ENCODE measurements at regions not wholly inside any gene's neighbourhood (a gene's known extent, or its start where the extent isn't known, plus 50 kb on each side); places are given as distances from the start of the nearest gene placed in this dataset.
"Not testable (repeated sequence)": the region's sequence is repeated elsewhere in the genome, so short reads cannot be mapped to it uniquely, and the experiment has no call there.

DNA sequence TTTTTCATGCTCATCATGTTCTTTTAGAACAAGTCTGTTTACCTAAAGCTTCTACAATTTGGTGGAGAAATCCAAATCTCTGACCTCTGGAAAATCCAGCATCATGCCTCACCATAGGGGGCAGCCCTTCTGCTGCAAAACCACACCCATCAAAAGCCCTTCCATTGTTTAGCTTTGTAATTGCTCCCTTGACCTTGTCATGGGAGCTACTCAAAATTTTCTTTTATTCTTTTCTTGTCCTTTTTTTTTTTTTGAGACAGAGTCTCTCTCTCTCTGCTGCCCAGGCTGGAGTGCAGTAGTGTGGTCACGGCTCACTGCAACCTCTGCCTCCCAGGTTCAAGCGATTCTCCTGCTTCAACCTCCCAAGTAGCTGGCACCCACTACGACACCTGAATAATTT, 234.4 kb downstream of the NEBL start:
- no peak for DNase-seq
- intact Hi-C loops (cut with DNase I): no loop called here

DNA sequence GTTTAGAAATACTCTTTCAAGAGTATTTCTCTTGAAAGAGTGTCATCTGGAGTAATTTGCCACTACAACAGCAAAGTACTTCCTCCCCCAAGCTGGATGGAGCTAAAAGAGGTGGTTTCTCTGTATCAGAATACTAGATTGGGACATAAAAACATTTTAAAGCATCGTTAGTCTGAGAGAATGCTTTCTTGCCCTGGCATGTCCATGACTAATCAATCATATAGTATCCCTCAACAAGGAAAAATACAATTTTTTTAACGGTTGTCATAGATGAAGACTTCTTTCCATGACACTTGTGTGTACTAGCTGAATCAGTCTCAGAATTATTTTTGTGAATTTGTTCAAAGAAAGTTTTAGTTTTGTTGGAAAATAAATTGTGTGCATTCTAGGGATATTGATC, 237.9 kb downstream of the NEBL start:
- no peak for DNase-seq
- intact Hi-C loops (cut with DNase I): no loop called here

DNA sequence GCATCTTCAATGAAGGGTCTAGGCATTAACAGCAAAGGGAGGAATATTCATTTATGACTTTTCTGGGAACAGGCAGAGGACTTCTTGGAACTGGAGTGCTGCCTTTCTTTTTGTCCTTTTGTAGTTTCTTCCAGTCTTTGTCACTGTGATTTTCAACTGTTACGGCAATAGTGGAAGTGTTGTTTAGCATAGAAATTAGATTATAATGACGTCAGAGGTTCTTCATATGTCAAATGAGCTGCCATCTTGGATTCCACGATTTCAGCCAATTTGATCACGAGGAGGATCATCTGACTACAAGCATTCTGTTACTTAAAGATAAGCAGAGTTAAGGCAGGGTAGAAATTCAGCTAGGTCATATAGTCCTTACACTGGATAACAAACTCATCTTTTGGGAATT, 239.0 kb downstream of the NEBL start:
- intact Hi-C loops (cut with DNase I): no loop called here
- no peak for DNase-seq

DNA sequence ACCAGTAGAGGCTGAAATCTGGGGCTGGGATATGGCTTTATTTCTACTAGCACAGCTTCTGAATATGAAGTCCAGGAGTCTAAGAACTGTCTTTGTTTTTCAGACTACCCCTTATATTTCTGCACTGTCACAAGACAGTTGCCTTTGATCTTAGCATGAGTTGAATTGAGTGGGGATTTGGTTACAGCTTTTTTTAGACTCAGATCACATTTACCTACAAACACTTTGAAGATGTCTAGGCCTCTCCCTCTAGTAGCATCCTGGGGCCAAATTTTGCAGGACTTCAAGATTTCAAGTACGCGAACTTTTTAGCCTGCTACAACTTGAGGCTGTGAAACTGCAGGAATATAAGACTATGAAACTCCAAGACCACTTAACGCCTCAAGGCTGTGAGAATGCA, 240.2 kb downstream of the NEBL start:
- no peak for DNase-seq
- intact Hi-C loops (cut with DNase I): no loop called here

DNA sequence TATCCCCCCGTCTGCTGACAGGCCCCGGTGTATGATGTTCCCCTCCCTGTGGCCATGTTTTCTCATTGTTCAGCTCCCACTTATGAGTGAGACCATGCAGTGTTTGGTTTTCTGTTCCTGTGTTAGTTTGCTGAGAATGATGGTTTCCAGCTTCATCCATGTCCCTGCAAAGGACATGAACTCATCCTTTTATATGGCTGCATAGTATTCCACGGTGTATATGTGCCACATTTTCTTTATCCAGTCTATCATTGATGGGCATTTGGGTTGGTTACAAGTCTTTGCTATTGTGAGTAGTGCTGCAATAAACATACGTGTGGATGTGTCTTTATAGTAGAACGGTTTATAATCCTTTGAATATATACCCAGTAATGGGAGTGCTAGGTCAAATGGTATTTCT, 244.7 kb downstream of the NEBL start:
- DNase-seq; intact Hi-C loops (cut with DNase I): not testable (repeated sequence)

DNA sequence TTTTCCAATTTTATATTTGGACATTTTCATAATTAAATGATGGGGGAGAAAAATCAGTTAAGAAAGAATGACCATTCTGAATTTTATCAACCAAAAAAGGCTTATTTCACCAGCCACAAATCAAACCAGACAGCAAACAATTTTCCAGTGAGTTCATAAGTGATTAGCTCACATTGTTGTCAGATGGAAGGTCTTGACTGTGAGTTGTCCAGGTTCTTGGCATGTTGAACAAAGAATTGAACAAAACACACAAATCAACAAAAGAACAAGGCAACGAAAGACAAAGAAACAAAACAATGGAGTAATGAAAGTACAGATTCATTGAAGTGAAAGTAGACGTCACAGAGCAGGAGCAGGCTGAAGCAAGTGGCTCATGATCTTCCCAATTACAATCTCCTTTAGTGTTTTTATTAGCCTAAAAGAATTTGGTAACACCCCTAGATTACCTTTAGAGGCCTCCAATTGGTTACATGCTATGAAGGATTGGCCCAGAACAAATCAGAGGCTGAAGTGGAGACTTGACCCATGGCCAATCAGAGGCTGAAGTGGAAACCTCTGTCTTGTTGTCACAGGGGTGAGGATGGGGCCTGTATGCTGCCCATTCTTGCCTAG, 248.7 kb downstream of the NEBL start:
- intact Hi-C loops (cut with DNase I): no loop called here

DNA sequence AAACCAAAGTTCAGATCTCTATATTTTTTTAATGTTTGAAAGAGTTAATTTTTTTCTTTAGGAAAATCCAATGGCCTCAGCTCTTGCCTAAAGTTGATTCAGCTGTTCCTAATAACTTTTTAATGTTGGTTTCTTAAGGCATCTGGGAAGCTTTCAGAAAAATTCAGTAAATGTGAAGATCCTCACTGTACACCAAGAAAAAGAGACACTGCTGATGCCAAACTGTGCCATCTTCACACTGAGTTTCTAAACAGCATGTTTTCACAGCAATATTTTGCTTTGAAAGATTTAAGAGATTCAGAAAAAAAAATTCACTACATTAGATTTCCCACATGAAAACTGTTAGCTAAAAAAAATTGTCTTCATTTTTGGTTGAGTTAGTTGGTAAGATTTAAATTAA, 249.4 kb downstream of the NEBL start:
- intact Hi-C loops (cut with DNase I): no loop called here
- no peak for DNase-seq

More for the DNA sequence above, 248.7 kb downstream of the NEBL start:
- DNase-seq: no peak

DNA sequence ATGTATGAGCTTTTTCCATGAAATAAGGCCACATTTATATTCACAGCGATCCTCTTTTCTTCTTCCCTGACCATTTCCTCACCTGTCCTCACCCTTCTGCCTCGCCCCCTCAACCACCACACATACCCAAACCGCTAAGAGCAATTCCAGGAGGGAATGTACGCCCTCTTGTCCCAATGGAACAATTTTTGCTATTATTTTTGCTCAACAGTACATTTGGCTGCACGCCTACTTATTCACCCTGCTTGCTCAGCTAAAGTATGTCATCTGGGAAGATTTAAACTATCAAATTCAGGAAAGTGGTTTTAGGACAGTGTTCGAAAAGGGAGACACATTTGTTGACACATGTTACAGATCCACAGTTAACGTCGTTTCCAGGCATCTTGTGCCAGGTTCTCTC, 252.7 kb downstream of the NEBL start:
- intact Hi-C loops (cut with DNase I): no loop called here
- no peak for DNase-seq

DNA sequence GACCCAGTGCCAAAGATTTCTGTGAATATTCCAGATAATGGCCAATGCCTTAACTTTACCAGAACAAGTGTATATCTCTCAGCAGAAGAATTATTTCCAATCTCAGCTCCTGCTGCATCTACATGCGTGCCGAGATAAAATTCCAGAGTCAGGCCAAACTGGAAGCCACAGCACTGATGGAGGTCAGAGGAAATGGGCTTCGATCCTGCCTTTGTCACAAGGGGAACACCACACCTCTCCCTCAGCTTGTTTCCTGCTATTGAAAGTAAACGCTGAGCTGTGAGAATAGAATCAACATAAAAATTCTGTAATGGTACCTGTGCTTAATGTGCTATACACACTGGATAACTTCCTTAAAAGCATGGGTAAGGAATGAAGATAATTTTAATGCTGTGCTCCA, 255.5 kb downstream of the NEBL start:
- intact Hi-C loops (cut with DNase I): no loop called here
- no peak for DNase-seq

DNA sequence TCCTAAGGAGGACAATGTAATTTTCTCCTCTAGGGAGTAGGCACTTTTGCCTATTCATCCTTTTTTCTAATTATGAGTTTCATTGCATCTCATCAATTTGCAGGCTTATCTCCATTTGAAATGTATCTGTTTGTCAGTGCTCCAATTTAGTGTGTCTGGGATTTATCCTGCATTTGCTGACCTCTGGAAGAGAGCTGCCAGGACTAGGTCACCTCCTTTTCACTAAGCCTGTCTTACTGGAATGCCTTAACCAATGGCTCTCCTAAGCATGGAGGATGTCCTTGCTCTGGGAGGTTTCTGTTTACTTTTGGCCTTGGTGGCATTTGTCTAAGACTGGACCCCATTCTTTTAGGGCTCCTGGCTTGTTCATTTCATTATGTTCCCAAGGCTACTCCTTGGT, 261.5 kb downstream of the NEBL start:
- intact Hi-C loops (cut with DNase I): no loop called here
- no peak for DNase-seq

DNA sequence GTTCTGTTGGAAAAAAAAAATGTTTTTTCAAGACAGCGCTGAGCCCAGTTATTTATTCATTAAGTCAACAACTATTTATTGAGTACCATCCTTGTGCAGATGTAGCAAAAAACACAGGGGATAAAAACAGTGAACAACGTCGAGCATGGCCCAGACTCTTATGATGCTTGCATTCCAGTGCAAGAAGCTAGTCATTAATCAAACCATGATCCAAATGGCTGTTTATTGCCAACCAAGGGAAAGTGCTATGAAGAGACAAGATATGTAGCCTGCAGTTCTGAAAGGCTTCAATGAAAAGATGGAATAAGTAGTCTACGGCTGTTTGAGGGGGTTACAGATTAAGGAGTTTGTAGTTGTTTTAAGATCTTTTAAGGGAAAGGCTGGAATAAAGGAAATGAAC, 262.3 kb downstream of the NEBL start:
- intact Hi-C loops (cut with DNase I): no loop called here
- DNase-seq: no peak

DNA sequence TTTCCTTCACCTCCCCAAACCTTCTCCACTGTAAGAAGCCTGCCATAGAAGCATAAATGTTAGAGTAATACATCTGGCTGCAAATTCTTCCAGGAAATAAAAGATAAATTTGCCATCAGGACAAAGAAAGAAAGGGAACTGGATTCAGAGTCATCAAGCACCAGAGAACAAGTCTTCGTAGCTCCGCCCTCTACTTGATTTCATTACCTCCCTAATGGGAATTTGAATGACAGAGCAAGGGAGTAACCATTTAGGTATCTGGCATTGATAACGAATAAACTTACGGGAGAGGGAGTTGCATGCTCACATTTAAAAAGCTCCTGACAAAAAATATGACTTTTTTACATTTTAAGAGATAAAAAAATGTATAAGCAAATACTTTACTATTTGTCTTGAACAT, 263.4 kb downstream of the NEBL start:
- intact Hi-C loops (cut with DNase I): no loop called here
- no peak for DNase-seq

DNA sequence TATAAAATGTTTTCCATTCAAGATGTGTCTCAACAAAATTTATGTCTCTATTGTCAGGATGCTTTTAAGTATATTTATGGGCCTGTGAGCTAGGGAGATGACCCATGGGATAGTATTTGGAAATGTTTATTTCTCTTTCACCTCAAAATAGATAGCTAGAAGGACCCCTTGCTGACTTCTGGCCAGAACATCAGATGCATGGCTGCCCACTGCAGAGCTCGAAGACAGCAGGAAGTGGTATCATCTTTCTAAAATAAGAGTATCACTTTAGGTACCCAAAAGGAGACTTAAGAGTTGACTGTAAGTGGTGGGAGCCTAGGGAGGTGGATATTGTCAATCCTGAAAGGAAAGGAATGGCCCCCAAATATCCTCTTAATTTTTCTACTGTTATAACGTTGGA, 264.4 kb downstream of the NEBL start:
- intact Hi-C loops (cut with DNase I): no loop called here
- no peak for DNase-seq

DNA sequence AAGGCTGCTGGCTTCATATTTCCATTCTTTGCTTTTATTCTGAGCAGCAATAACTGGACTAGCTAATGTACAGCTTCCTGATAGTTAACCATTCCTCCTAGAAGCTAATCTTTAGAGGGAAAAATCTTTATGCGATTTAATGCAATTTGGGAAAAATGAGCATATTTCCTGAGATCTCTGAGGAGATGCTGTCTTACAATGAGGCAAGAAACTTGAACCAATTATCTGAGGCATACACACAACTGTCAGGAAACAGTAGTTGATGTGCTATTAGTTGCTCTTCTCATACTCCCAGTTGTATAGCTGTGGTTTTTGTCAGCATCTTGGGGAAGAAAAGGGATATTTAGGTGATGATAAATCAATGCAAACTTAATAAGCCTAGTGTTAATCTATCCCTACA, 265.9 kb downstream of the NEBL start:
- intact Hi-C loops (cut with DNase I): no loop called here
- DNase-seq: no peak

DNA sequence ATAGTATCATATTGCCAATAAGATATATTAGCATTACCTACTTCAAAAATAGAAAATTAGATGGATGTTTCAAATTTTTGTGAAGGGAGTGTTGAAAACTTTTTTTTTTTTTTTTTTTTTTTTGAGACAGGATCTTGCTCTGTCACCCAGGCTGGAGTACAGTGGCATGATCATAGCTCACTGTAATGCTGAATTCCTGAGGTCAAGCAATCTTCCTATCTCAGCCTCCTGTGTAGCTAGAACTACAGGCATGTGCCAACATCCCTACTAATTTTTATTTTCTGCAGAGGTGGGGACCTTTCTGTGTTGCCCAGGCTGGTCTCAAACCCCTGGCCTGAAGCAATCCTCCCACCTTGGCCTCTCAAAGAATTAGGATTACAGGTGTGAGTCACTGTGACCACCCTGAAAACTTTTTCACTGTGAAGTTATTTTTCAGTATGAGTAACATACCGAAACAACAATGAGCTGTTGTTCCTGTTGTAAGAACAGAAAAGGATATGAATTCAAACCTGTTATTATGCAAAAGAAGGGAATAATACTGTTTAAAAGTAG, 266.9 kb downstream of the NEBL start:
- intact Hi-C loops (cut with DNase I): no loop called here
- no peak for DNase-seq

DNA sequence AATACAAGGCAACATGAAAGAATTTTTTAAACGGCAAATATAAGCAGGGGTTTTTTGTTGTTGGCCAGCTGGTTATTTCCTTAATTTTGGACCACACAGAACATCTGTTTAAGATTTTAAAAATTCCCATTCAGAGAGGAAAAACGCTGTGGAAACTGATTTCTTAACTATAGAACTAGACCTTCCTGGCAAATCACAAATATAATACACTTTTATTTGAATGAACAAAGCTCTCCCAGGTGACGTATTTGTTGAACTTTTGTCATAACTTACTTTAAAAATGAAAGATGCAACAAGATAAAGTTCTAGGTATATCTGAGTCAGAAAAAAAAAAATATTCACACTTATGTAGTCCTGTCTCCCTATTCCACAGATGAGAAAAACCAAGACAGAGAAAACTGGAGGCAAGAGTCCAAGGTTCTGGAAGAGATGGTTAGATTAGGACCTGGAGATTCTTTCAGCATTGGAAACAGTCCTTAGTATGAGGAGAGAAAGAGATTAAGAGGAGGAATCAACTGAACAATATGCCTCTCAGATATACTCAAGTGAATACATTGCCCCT, 269.1 kb downstream of the NEBL start:
- no peak for DNase-seq
- intact Hi-C loops (cut with DNase I): no loop called here

DNA sequence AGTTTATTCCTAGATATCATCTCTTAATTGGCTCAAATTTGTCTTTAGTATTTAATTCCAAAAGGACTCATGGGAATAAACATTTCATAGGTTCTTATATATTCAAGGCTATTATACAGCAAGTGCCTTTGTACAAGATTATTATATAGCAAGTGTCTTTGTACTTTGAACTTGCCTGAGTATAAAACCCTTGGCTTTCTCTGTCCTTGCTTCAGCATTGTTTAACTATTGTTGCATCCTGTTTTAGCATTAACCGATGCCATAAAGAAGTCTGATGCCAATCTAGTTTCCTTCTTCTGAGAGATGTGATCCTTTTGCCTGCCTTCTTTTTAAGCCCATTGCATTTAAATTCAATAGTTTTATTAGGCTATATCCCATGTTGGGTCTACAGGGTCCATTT, 270.0 kb downstream of the NEBL start:
- DNase-seq: no peak
- intact Hi-C loops (cut with DNase I): no loop called here

DNA sequence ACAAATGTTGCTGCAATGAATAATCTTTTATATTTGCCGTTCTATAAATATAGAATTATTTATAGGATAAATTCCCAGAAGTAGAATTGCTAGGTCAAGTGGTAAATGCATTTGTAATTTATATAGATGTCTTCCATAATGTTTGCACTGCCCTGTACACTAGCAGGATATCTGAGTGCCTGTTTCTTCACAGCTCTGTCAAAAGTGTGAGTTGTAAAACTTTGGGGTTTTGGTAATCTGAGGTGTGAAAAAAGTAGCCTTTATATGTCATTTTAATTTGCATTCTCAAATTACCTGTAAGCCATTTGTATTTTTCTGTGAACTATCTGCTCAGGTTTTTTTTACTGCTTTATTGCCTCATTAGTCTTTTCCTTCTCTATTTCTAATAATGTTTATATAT, 271.2 kb downstream of the NEBL start:
- intact Hi-C loops (cut with DNase I): no loop called here
- no peak for DNase-seq

DNA sequence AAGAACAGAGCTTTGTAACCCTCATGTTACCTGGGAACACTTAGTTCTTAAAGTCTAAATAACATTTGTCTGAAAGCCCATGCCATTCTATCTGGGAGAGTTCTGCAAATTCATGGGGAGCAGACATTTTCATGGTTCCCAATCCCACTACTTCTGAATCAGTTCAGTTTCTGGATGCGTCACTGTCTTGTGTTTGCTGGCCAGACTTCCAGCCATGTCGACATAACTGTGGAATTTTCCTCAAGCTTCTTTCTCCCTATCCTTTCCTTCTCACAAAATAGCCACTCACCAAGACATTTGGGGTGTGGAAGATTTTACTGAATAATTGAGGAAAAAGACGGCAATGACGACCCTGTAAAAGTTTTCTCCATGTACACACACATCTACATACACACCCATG, 272.5 kb downstream of the NEBL start:
- intact Hi-C loops (cut with DNase I): no loop called here
- no peak for DNase-seq

DNA sequence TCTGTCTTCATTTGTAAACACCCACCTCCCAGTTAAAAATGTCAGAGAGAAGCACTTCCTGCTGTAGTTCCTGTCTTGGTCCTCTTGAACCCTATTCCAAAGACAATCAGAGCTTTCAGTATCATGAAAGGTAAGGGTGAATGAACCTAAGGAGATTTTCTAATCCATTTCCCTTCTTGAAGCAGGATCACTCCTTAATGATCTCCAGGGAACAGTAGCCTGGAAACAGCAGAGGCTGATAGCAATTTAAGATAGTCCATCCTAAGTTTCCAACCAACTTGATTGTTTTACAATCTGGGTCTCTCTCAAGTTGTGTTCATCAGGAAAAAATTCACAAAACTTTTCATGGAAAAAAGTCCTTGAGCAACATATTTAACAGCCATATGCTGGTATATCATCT, 273.6 kb downstream of the NEBL start:
- intact Hi-C loops (cut with DNase I): no loop called here
- DNase-seq: no peak

DNA sequence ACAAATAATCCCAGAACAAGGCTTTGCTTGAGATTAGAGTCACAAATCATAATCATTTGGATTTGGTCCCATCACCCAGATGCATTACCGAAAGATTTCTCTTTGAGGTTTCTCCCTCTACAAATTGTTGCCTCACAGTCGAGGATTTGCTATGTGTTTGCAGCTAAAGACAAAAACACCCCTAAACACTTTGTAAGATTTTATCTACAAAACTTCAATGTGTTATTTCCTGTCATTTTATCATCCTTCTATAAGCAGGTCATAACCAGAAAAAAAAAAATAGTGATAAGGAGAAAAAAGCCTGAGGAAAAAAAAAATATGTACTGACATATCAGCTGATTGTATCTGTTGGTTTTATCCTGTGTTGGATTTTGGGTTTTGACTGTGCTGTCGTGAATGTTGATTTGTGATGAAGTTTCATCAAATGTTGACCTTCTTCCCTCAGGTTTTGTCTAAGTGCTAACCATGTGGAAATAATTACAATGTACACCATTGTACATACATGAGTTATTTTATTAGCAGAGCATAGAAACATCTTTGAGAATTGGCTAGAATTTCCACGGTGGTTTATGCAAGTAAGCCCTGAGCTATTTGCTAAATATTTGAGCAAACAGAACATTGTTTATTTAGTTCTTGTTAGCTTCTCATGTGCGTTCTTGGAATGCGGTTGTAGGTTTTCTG, 274.4 kb downstream of the NEBL start:
- DNase-seq: no peak
- intact Hi-C loops (cut with DNase I): no loop called here

Data from head of caudate nucleus (tissue), 42 donors.